Osteoblast (primary cell): ENCODE measurements at regions not wholly inside any gene's neighbourhood (a gene's known extent, or its start where the extent isn't known, plus 50 kb on each side); places are given as distances from the start of the nearest gene placed in this dataset.
A peak's percentile ranks its signal among the peaks of the same experiment; 100 is the strongest.

Source experiments
- DNase-seq: peaks from one replicate; pipeline ENCODE4 v3.0.0; 2011; ENCODE audit warnings: low spot score, mixed read lengths; ENCODE audit not compliant: insufficient read length; ENCODE audit errors: missing footprints
- H2AFZ ChIP-seq: 2 replicates; pipeline ENCODE4 v1.6.0; 2011; ENCODE audit warnings: mild to moderate bottlenecking, low read length
- H3K27ac ChIP-seq: 2 replicates; pipeline ENCODE4 v1.5.1; 2011; ENCODE audit warnings: mild to moderate bottlenecking, low read depth, low read length, moderate library complexity
- H3K27me3 ChIP-seq: 2 replicates; pipeline ENCODE4 v1.6.0; 2012; ENCODE audit warnings: mild to moderate bottlenecking, control low read depth, inconsistent platforms, low read length, moderate library complexity; ENCODE audit not compliant: insufficient read depth
- H3K36me3 ChIP-seq: 2 replicates; pipeline ENCODE4 v1.5.1; 2011; ENCODE audit warnings: mild to moderate bottlenecking, low read length, control low read depth, moderate library complexity; ENCODE audit not compliant: insufficient read depth
- H3K4me1 ChIP-seq: 2 replicates; pipeline ENCODE4 v1.5.1; 2011; ENCODE audit warnings: mild to moderate bottlenecking, low read length, control low read depth, moderate library complexity; ENCODE audit not compliant: insufficient read depth
- H3K4me2 ChIP-seq: 2 replicates; pipeline ENCODE4 v1.6.0; 2011; ENCODE audit warnings: mild to moderate bottlenecking, low read length; ENCODE audit not compliant: insufficient read depth
- H3K4me3 ChIP-seq: fragments of 200-600 bp; sonication (generic); 3 replicates; pipeline ENCODE4 v1.5.1; 2012; ENCODE audit warnings: mild to moderate bottlenecking, low read length, inconsistent platforms; ENCODE audit not compliant: insufficient read depth
- H3K79me2 ChIP-seq: 2 replicates; pipeline ENCODE4 v1.6.0; 2012; ENCODE audit warnings: mild to moderate bottlenecking, low read length, control low read depth, inconsistent platforms; ENCODE audit not compliant: insufficient read depth
- H3K9me3 ChIP-seq: 2 replicates; pipeline ENCODE4 v1.5.1; 2011; ENCODE audit warnings: low read depth, low read length, control low read depth
- H4K20me1 ChIP-seq: 2 replicates; pipeline ENCODE4 v1.6.0; 2012; ENCODE audit warnings: mild to moderate bottlenecking, low read length, control low read depth; ENCODE audit not compliant: insufficient read depth
- CTCF ChIP-seq: IDR thresholded peaks from 2 replicates; pipeline ENCODE4 v1.5.1; 2011; ENCODE audit warnings: mild to moderate bottlenecking, low read depth, low read length, moderate library complexity; ENCODE audit errors: extremely low read depth

DNA sequence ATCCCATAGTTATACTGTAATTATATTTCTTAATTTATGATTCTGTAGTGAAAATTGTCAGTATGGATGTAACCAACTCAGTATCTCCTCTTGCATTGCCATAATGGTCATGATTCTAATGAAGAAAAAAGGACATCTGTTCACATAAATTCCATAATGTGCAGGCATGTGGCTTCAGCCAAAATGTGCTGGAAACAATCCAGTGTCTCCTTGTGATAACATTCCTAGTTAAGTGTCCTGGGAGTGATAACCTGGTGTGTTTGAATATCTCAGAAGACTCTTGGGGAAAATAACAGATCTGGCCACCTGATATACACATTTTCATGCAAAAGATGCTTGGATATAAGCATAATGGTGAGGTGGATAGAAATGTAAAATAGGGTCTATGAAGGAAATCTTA is 2309.8 kb downstream of the PCDH7 start:
- Histone ChIP-seq H3K4me3 (no peak overlapping the region), H4K20me1 (no peaks in the 10 kb centered on the region), H3K27ac (no peak overlapping the region), H3K36me3 (no peaks in the 10 kb centered on the region), H3K9me3 (peaks cover 5% of the 10 kb centered on the region), H3K79me2 (no peaks in the 10 kb centered on the region), H2AFZ (no peak overlapping the region), H3K4me2 (no peak overlapping the region), H3K27me3 (no peaks in the 10 kb centered on the region), H3K4me1 (no peaks in the 10 kb centered on the region)
- no peak for TF ChIP-seq CTCF
- no peak for DNase-seq

DNA sequence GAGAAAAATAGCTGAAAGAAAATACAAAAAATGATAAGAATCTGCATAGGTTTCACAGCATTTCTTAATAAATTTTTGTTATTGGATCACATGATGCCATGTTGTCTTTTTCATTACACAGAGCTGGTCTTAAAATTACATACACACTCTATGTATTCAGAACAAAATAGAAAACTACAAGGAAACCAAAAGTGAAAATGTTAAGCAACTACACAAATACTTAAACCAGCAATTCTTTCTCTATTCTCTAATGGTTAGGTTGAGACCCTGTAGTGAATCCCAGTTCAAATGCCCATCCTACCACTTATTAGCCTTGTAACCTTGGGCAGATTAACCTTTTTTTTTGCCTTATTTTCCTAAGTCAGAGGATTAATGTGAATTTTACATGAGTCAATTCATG is 2311.2 kb downstream of the PCDH7 start:
- Histone ChIP-seq H3K9me3 (peaks cover 5% of the 10 kb centered on the region), H2AFZ (no peak overlapping the region), H3K4me2 (no peak overlapping the region), H3K4me1 (no peaks in the 10 kb centered on the region), H3K36me3 (no peaks in the 10 kb centered on the region), H3K79me2 (no peaks in the 10 kb centered on the region), H3K27me3 (no peaks in the 10 kb centered on the region), H4K20me1 (no peaks in the 10 kb centered on the region), H3K4me3 (no peak overlapping the region), H3K27ac (no peak overlapping the region)
- TF ChIP-seq CTCF = no peak
- no peak for DNase-seq

DNA sequence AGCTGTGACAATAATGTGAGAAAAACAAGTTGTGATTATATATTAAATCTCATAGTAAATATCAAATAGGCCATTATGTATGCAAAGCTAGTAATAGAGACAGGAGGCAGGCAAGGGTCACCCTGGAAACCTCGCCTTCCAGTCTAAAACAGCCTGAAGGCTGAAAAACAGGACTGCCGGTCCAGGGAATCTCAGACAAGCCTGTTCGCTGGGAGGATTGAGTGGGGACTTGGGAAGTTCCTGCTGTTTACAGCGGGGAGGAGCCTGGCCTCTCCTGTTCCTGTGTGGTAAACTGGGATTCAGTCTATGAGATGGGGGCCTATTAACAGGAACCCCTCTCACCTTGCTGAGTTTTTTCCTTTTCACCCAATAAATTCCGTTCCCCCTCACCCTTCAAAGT is 2317.3 kb downstream of the PCDH7 start:
- H3K79me2 ChIP-seq = no peaks in the 10 kb centered on the region
- H3K36me3 ChIP-seq = no peaks in the 10 kb centered on the region
- H2AFZ ChIP-seq = no peak overlapping the region
- no peaks in the 10 kb centered on the region for H3K4me1 ChIP-seq
- no peak for TF ChIP-seq CTCF
- no peaks in the 10 kb centered on the region for H3K27me3 ChIP-seq
- H3K27ac ChIP-seq = no peak overlapping the region
- no peaks in the 10 kb centered on the region for H3K9me3 ChIP-seq
- DNase-seq = no peak
- no peak overlapping the region for H3K4me3 ChIP-seq
- no peaks in the 10 kb centered on the region for H4K20me1 ChIP-seq
- no peak overlapping the region for H3K4me2 ChIP-seq

- H4K20me1 ChIP-seq = no peaks in the 10 kb centered on the region
- peak; percentile 14 for DNase-seq
- peaks cover 4% of the 10 kb centered on the region for H3K9me3 ChIP-seq
- H3K27me3 ChIP-seq = no peaks in the 10 kb centered on the region
- H3K27ac ChIP-seq = no peak overlapping the region
- no peak overlapping the region for H3K4me2 ChIP-seq
- H3K4me3 ChIP-seq = no peak overlapping the region
- no peaks in the 10 kb centered on the region for H3K4me1 ChIP-seq
- no peaks in the 10 kb centered on the region for H3K79me2 ChIP-seq
- no peak overlapping the region for H2AFZ ChIP-seq
- no peaks in the 10 kb centered on the region for H3K36me3 ChIP-seq
- TF ChIP-seq CTCF = no peak
These were observed 2325.2 kb downstream of the PCDH7 start for GRCh38 chr4:33045334-33045733.
